Kidney tubule cell (primary cell): ENCODE measurements at regions not wholly inside any gene's neighbourhood (a gene's known extent, or its start where the extent isn't known, plus 50 kb on each side); places are given as distances from the start of the nearest gene placed in this dataset.

Source experiments
- DNase-seq: peaks from one replicate; pipeline ENCODE4 v3.0.0-alpha.2; 2018; ENCODE audit warnings: low spot score

DNA sequence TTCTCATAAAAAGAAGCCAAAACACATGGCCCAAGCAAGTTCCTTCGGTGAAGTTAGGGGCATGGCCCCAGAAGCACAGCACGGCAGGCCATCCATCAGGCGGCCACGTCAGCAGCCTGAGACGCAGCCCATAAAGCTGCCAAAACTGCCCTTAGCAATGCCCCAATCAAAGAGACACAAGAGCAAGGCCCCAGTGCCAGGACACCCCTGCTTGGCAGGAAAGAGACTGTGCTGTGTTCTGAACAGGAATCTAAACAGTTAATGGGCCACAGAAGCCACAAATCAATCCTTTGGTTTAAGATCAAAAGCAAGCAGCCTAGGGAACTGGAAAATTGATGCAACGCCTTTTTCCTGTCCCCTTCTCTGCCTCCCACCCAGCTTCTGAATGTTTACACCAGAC is 497.0 kb upstream of the USP24 start:
- no peak for DNase-seq

DNA sequence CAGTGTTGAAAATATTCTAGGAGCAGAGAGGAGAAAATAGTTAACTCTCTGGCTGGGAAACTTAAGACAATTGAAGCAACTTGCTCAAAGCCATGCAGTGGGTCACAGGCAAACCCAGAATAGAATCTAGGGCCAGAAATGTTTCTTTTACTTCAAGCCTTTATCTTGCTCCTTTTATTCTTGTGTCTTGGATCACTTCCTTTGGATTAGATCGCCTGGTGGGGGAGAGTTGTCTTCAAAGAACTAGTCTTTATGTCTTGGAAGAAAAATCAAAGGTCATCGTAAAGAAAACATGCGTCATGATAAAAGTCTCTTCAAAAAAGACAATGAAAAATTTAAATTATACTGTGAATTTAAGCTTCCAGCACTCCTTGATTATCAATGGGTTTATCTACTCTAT is 493.6 kb upstream of the USP24 start:
- DNase-seq = no peak

DNA sequence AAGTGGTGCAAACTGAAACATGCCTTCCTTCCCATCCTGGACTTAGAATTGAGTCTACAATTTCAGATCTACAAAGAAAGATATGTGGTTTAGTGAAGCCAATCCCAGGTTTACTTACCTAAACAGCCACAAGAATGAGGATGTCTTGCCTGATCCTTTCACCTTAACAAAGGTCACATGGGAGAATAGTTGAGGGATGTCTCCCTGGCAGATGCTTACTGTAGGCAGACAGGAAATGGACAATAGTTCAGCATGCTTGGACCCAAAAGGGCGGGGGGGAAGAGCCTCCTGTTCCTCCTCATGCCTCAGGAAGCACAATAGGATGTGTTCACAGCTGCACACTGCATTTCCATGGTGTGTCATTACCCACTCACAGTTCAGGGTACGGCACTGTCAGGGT is 492.7 kb upstream of the USP24 start:
- DNase-seq = peak; percentile 58

DNA sequence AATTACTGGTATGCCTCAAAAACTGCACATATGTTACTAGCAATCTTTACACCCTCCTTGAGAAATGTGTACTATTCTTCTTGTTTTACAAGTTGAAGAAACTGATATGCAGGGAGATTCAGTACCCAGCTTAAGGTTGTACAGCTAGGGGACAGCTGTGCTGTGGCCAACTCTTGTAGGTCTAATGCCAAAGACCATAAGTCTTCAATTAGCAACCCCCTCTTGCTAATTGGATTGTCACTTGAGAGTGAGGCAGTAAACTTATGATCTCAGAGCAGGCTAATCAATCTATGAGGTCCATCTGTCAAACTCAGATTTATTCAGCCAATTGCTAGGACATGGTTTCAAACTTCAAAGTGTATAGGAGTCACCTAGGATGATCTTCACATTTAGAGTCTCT is 492.0 kb upstream of the USP24 start:
- DNase-seq = no peak

DNA sequence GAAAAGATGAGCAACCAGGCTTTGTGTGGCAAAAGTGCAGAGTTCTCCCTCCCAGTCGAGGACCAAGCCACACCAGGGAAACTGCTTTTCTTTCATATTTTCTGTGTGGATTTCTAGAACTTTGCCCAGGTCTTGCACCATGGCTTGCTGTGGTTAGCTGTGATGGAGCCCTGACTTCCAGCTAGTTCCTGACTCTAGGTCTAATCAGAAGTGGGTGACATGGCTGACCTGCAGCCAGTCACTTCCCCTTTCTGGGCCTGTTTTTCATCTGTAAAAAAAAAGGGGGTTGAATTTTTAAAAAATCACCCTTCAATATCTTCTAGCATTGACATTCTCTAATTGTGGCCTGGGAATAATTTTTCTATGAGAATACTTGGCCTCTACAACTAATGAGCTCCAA is 491.2 kb upstream of the USP24 start:
- DNase-seq = no peak

DNA sequence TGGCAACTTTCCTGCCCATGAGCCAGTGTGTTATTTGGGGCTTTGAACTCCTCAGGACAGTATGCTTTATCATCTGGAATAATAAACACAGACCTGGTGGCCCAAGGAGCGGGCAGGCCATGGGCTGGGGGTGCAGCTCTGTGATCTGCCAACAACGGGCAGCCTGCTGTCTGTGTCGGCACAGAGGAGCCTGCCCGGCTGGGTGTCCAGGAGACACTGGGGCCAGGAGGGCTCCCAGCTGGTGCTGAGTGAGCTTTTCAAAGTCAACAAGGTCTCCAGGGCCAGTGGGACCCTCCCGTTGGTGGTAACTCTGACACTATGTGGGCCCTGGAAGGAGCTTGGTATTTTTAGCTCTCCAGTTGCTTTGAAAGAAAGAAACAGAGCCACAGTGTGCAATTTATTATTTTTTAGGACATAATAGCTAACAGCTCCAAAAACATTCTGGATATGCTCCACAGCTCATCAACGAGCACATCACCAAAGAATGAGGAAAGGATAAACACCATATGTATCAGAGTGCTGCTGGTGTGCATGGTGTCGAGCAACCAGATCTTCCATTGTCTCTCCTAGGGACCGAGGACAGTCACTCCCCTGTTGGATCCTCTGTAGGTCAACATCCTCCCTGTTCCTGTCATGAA is 488.7 kb upstream of the USP24 start:
- DNase-seq = peak; percentile 61

DNA sequence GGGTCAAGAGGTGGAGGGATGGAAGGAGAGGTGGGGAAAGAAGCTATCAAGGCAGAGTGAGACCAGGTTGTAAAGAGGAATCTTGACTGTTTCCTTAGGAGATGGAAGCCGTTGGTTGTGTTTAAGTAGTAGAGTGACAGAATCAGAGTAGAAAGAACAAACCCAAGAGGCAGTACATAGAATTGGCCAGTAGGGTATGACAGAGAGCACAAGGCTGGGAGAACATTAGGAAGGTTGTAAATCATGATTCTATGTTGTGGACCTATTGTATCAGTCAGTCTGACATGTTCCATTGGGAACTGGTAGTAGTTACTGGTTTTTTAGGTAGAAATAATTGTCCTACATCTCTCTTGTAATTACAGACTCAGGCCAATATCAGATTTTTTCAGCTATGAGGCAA is 486.9 kb upstream of the USP24 start:
- DNase-seq = peak; percentile 40

DNA sequence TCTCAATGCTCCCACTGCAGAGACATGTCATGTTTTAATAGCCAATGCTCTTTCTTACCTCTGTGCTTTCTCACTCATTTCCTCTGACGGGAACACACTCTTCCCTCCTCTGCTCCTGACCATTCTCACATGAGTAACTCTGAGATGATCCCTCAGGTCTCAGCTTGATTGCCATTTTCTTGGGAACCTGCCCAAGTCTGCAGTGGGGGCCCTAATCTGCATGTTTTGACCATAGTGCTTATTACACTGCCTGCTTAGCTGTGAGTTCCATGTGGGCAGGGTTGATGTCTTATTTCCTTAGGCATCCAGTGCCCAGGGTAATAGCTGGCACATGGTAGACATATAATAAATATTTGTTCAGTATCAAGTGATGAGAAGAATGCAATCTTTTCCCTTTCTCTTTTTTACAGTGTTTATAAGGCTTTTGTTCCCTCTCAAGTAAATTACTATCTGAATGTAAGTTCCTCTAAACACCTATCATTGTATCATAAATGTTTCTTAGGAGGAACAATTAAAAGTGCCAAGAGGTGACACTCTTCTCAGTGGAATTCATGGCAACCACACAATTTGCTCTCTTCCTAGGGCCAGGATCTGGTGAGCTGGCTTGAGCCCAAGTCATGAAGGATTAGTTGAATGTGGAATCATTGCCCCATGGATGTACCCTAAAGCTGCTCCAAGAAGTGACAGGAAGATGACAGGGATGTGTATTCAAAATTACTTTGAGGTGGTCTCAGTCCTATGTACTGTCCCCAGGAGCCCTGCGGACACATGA is 485.4 kb upstream of the USP24 start:
- DNase-seq = peak; percentile 31

DNA sequence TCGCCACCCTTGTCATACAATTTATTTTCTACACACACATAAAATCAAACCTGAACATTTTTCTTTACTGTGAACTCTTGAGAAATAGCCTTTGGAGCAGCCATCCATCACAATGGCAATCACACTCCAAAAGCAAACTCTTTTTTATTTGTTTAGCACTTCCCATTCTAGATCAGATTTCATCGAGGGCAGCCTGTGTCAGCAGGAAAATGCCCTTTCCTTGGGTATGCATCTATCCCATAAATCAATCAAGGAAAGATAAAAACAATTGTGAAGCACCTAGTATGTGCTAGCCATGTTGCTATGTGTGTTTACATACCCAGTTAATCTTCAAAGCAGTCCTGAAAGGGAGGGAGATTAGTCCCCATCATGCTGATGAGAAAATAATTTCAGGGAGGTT is 484.1 kb upstream of the USP24 start:
- DNase-seq = no peak

DNA sequence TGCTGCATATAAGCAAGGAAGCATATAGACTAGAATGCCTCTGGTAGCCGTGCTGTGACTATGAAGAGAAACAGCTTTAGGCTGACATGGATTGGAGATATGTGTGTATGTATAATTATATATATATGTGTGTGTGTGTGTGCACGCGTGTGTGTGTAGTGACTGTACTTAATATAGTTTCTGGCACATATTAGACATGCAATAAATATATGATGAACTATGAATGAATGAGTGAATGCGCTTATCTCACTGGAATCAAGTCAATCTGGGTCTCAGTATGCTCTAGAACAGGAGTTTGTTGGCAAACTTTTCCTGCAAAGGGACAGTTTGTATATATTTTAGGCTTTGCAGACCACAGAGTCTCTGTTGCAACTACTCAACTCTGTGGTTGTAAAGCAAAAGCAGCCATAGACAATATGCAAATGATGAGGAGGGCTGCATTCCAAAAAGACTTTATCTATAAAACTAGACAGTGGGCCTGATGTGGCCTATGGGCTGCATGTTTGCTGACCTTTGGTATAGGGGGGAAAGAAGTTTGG is 482.9 kb upstream of the USP24 start:
- DNase-seq = no peak

DNA sequence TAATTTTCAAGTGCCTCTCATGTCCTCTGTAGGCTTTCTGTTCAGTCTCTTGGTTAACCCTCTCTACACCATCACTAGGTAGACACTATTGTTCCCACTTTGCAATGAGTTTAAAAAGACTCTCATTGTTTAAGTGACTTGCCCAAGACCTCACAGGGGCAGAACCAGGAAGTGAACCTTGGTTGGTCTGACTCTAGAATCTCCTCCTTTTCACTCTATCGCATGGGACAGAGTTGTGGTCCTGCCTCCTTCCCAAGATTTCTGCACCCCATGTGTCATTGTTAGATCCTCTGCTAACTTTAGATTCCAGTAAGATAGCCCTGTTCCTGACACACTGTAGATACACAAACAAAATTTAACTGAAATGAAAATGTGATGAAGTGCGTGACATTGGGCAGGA is 481.7 kb upstream of the USP24 start:
- no peak for DNase-seq

DNA sequence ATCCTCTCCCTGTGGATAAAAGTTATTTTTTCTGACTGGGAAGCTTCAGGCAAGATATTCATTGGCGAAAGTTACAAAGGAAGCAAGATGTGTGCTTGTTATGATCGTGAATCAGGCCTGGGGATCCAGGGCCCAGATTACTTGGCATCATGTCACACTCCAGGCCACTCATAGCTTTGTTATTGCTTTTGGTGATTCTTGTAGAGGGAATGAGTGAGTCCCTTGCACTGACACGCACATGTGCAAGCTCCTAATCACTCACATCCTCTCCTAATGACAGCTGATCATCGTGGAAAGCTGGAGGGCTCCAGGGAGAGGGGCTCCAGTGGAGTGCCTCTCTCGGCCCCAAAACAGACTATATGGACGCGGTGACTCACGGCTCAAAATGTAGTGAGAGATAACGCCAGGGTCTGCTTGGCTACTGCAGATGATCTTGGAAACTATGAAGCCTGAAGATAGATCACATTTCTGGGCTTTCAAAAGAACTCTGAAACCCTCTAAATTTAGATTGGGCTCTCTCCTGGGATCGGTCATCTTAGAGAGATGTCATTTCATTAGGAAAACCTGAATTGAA is 481.1 kb upstream of the USP24 start:
- peak; percentile 37 for DNase-seq

DNA sequence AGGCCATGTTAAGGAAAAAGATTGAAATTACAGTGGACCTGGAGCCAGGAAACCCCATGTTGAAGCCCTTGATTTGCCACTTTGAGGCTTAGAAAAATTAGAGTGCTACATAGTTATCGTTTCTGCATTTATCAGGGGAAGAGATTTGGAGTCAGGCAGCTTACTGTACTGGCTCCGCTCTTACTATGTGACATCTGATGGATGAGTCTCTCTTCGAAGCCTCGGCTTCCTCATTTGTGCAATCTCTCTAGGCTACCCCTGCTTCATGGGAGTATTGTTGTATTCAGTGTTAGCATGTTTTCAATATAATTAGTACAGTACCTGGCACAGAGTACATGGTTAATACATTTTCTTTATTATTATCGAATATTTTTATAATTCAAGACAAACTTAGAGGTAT is 480.4 kb upstream of the USP24 start:
- DNase-seq = no peak

DNA sequence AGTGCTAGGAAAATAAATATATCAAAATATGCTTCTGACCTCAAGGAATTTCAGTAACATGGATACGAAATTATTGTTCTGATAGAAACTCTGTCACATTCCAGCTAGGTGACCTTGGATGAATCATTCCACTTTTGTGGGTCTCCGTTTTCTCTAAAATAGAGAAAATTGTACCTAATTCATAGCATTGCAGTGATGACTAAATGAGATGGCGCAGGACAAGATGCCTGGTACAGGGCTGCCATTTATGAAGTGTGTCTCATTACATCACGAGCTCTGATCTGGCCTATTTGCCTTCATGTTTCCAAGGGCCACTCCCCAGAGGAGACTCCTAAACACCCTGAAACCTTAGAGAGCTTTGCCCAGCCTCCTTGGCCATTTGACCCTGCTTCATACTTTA is 480.0 kb upstream of the USP24 start:
- DNase-seq = no peak

DNA sequence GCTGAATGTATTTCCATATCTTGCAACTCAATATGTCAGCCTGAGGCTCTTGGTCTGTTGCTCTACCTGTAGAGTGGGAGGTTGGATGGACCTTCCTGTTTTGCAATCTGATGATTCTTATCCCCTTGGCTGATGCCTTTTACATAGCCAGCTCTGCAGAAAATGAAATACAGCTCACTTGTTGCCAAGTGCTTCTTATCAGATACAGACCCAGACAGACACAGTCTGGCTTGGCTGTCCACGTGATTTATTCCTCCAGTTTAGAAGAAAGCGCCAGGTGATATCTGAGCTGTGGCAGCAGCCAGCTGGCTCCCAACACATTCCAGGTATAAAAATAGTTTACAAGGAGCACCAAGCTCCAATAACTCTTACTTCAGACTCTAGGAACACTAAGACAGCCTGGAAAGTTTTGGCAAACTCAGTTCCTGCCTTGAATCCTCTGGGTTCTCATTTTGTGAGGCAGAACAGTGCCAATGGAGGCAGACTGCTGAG is 479.2 kb upstream of the USP24 start:
- DNase-seq = no peak

DNA sequence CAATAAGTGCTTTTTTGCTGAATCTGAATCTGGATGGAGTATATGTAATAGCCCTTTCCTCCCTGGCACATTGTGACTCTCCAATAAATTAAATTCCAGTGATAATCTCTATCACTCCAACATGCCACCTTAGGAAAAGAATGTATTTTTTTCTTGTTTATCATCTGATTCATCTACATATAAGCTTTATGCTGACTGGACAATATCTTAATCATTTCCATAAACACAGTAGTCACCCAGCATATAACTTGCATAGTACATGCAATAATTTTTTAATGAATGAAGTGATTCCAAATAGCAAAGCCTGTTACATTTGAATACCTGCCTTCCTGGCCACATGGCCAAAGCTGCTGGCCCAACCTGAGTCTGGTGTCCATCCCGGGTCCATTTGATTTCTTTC is 477.6 kb upstream of the USP24 start:
- DNase-seq = no peak

DNA sequence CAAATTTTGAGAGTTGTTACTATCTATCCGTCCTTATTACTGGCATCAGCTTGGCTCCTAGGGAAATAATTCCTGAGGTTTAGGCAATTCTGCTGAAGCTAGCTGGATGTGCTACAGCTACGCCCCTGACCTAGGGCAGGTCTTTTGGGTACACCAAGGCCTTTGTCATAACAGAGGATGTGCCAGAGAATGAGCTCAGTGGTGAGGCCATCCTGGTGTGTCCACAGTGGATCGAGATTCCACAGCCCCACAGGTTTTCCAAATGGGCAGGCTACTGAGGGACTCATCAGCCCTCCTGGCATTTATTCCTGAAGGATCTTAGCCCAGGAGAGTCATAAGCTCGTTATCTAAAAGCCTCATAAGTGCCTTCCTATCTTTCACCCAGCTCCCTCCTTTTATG is 475.2 kb upstream of the USP24 start:
- DNase-seq = no peak

DNA sequence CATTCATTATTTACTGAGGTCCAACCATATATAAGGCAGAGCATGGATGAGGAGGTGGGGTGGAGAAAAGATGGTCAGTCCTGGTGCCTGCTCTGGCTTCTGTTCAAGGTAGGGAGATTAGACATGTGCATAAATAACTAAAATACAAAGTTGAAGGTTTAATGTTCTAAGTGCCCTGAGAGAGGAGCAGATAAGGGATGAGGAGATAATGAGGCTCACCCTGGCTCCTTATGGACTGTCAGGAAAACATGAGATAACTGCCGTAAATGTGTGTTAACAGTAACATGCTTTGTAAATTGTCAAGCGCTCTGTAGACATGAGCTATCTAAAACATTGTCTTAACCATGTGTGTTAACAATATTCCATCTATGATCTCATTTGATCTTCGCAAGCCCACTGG is 474.6 kb upstream of the USP24 start:
- DNase-seq = no peak

DNA sequence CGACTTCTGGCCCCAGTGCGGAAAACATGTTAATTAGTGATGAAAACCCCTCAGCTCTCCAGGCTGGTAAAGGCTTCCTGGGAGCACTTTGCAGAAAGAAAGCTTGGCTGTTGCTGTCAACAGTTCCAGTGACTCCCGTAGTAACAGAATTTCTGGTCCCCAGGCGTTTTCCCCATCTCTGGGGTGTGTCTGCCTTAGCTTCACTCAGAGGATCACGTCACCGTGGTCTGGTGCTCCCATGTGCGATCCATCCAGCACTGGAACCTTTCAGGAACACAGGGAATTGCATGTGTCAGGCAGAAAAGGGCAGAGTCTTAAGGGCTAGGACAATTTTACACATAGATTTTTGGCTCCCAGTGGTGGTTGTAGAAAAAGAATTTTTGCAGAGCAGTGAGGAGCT is 470.4 kb upstream of the USP24 start:
- DNase-seq = no peak

DNA sequence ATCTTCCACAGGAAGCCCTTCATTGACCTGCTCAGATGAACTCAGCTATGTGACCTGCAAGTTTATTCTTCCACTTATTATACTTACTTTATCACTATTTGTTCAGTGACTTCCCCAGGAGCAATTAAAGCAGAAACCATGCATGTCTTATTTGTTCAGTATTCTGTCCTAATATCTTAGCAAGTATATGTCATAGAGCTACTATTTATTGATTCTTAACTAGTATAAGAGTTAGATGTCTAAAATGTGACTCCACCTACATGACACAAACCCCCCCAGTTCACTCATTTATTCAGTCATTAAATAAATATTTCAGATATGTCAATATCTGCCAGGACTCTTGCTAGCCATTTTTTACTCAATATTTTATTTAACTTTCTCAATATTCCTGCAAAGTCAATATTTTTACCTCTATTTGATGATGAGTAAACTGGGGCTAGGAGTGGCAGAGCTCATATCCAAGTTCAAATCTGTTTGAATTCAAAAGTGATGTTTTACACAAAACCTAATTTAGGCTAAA is 469.0 kb upstream of the USP24 start:
- no peak for DNase-seq

DNA sequence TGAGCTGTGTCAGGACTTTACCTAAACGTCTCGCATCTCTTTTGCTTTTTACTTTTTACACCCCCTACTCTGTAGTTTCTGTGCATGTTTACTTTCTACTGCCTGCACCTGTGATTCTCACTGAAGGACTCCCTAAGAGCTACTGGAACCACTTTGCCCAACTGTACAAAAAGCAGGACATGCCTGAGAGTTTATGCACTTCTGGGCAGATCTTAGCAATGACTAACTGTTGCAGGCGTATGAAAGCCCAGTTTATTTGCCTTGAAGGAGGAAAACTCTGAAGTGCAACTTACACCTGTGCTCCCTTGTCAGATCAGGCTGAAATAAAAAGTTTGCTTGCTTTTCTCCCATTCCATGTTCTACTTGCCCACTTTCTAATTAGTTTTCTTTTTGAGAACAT is 467.0 kb upstream of the USP24 start:
- no peak for DNase-seq

DNA sequence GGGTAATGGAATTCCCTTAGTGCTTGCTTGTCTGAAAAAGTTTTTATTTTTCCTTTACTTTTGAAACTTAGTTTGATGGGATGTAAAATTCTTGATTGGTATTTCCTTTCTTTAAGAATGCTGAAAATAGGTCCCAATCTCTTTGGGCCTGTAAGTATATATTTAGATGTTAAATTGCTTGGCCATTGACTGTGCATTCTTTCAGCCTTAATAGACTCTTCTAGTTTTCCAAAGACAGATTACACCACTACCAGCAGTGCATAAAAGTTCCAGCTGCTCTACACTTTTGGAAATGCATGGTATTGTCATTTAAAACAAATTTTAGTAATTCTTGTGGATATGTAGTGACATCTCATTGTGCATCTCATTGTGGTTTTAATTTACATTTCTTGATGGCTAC is 464.8 kb upstream of the USP24 start:
- DNase-seq = no peak

DNA sequence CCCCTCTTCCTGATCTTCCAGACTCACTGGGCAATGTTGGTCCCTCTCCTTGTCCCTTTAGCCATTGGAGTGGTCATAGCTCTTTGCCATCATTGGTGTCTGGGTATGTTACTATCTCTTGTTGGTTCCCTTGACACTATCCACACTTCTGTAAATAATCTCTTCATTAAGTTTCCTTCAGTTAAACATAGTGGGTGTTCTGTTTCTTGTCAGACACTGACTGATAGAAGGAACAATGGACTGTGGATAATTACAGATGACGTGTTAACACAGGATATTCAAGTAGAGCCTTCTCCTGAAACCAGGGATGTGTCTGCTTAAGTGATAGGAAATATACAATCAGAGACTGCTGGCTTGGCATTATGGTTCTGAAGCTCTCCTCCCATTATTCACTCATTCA is 458.3 kb upstream of the USP24 start:
- DNase-seq = no peak
